SK-MEL-5 (cell line): ENCODE measurements at regions not wholly inside any gene's neighbourhood (a gene's known extent, or its start where the extent isn't known, plus 50 kb on each side); places are given as distances from the start of the nearest gene placed in this dataset.

ENCODE experiments used
- DNase-seq: peaks from one replicate; pipeline ENCODE4 v3.0.0-alpha.2; 2016; ENCODE audit warnings: low read depth, low spot score
- in situ Hi-C: cut with HindIII; loops from 2 replicates; pipeline ENCODE4 v1.10.0; 2016; ENCODE audit warnings: low sequenced_read_pairs, high pct_unique_total_duplicates, low pct_unique_long_range_greater_than_20kb

DNA sequence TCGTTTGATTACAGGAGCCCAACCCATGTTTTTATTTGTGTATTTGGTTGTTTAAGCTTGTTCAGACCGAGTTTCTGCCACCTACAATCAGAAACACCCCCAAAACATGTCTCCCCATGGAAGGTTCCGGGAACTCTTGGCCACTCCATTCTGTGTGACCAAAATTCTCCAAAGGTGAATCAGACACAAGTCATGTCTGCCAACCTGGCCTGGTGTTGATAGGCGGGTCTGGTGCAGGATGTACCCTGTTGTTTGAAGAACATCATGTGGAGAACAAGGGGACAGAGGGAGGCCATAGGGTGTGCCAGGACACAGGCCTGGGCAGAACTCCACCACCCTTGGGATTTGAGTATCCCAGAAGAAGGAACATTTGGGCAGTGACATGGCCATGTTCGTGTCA, 147.1 kb upstream of the MYL2 start:
- DNase-seq = no peak
- in situ Hi-C loops = no loop called here

DNA sequence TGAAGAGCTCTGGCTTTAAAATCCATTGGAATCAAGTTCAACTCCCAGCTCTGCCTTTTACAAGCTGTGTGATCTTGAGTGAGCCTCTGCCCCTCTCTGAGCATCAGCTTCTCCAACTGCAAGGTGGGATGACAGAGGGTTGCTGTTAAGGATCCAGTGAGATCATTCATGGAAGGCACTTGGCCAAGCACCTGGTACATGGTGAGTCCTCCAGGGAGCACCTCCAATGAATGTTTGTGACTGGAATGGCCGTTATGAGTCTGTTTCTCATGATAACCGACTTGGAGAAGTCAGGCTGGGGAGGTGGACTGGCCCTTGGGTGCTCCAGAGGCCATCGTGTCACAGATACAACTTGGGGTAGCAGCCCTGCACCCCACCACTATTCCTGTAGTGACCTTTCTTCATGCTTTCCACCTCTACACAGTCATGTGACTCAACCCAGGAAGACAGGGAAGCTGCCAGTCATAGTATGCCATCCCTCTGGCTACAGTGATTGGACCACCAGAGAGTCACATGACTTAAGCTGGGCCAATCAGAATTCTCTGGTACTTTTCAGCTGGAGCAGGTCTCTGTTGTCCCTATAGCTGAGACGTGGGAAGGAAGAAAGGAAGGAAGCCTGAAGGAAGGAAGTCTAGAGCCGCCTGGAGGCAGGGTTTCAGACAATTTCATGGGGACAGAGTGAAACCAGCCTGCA, 146.5 kb upstream of the MYL2 start:
- DNase-seq = peak; percentile 34
- in situ Hi-C loops = no loop called here

DNA sequence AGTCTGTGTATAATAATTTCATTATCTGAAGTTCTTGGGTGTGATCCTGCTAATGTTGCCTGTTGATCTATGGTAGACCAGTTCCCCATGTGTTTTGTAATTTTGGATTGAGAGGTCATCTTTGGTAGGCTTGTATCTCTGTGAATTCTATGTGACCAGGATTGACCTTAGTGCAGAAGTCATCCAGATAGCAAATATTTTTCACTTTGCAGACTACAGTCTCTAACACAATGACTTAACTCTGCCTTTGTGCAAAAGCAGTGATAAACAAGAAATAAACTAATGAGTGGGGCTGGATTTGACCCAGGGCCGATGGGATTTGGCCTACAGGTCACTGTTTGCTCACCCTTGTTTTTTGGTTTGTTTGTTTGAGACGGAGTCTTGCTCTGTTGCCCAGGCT, 144.6 kb upstream of the MYL2 start:
- in situ Hi-C loops = no loop called here
- DNase-seq = no peak

DNA sequence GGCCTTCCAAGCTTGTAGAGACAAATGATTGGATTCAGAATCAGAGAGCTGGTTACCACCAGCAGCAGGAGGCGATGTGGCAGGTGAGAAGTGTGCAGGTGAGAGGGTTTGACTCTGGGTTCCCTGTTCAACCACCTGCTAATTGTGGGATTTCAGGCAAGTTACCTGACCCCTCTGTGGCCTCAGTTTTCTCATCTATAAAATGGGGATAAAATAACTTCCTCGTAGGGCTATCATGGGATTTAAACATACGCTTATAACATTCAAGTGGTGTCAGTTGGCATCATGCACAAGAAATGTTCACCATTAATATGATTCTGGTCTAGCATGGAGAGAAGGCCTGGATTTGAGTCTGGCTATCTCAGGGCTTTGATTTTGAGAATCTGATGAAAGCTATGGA, 143.8 kb upstream of the MYL2 start:
- in situ Hi-C loops = no loop called here
- no peak for DNase-seq

DNA sequence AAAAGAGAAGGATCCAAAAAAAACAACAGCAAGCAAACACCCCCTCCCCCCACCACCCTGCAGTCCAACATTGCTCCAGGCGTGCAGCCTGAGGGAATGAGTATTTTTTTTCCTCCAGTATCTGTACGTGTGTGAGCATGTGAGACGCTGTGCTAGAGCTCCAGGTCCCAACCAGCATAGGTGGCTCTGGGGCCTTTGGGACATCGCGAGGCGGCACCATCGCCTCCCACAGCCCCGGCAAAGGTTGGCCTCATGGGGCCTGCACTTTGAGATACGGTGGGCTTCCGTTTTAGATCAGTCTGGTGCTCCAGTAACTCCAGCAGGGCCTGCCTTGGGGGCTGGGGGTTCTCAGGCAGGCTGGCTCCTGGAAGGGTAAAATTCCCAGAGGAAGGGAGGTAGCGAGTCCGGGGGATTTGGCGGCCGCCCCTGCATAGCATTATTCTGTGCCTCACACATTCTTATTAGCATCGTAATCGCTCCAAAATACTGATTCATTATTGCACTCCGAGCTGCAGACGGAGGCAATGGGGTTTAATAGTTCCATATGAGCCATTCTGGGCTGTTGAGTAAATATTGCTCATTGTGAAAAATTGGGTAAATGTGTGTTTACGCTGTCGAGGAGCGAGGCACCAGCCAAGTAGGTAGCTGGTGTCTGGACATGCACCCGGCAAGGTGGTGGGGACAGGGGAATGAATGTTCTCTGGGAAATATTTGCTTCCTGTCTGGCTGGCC, 143.1 kb upstream of the MYL2 start:
- DNase-seq = no peak
- in situ Hi-C loops = no loop called here

DNA sequence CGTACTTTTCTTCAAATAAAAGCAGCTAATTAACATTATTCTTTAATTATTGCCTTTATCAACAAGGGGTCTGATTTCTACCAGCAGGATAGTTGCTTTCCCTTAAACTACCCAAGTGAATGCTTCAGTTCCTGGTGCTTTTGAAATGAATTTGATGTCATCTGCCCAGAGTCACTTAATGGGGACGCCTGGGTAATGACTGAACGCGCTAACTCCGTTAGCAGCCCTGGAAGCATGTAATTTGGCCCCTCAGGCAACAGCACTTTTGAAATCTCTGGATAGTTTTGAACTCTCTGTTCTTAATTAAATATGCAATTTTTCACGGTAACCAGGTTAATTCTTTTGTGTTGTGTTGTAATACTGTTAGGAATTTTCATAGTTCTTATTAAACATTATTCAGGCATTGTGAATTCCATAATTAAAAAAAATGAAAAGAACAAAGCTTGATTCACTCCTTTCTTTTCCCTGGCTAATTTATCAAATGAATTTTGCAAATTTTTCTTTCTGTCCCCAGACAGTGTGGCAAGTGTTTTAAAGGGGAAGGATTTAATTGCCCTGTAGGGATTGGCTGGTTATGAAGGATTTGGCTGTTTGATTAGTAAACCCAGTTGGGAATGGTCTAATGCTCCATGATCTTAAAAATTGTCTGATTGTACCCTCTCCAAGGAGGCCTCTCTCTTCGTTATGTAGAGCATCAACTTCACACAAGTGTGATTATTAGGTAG, 137.5 kb upstream of the MYL2 start:
- in situ Hi-C loops = no loop called here

DNA sequence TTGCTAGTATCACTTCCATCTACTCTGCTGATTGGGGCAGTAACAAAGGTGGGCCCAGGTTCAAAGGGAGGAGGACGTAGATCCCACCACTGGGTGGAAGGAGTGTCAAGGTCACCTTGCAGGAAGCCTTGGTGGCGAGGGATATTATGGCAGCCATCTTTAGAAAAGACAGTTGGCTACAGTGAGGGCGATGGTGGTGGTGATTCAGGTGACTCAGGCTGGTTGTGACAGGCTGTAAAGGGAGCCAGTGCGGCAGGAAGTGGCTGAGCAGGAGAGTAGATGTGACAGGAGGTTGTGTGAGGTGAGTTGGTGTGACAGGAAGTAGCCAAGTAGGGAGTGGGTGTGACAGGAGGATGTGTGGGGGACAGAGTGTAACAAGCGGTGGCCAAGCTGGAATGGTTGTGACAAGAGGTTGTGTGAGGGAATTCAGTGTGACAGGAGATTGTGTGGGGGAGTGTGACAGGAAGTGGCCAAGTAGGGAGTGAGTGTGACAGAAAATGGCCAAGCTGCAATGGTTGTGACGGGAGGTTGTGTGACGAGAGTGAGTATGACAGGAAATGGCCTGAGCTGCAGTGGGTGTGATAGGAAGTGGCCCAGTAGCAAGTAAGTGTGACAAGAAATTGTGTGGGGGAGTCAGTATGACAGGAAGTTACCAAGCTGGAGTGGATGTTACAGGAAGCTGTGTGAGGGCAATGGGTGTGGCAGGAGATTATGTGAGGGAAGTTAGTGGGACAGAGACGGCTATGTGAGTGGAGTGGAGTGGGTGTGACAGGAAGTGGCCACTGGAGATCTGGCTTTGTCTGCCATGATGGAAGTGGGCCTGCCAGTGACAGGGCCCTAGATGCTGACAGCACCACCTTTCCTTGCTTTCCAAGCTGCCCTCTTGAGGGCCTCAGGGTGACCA, 136.5 kb upstream of the MYL2 start:
- in situ Hi-C loops = no loop called here
- no peak for DNase-seq

More for the DNA sequence above, 137.5 kb upstream of the MYL2 start:
- DNase-seq = no peak

DNA sequence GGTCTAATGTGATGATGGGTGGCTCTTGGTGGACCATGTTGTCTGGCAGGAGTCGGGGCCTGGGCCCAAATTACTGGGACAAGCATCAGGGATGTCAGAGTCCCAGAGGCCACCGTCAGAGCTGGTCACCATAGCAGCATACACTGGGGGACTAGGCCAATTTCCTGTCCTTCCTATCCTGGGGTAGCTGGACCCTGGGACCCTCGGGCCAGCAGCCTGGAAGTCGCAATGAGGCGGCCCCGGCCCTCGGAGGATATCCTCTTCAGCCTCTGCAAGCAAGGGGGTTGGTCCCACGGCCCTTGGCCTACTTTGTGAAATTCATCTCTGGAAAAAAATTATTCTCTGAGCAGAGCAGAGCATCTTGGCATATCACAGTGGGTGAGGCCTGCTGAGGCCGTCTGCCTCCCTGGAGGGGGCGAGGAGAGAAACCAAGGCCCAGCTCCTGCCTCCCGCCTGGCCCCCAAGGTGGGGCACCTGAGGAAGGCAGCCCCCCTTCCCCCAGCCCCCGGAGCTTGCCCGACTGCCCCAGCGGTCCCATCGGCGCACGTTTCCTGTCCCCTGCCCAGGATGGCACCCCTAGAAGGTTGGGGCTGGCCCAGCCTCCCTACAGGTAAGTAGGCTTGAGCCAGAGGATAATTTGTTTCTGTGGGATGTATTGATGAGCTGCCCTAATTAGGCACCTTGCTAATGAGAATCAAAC, 135.0 kb upstream of the MYL2 start:
- in situ Hi-C loops = no loop called here
- no peak for DNase-seq

DNA sequence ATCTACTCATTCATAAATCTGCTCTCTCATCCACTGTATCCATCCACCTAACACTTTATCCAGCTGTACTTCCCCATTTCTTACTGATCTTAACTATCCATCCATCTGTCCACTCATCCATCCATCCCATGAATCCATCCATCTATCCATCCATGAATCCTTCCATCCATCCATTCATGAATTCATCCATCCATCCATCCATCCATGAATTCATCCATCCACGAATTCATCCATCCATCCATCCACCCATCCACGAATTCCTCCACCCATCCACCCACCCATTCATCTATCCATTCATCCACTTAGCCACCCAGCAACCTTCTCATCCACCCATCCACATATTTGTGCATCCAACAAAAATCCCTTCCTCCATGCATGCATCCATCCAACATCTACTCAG, 128.6 kb upstream of the MYL2 start:
- no peak for DNase-seq
- in situ Hi-C loops = no loop called here

DNA sequence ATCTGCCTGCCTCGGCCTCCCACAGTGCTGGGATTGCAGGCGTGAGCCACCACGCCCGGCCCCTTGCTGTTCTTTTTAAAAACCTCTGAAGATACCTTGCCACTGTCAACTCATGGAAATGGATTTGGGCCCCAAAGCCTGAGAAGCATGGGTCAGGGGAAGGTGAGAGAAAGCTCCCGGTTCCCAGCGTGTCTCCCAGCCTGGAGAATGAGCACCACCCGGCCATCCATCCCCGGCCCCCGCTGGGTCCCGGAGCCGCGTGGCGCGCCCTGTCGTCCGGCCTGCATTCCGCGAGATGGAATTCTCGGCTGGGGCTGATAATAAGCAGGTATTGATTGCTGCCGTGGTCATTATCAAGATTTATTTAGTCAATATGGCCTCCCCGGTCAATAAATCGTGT, 126.5 kb upstream of the MYL2 start:
- in situ Hi-C loops = no loop called here
- no peak for DNase-seq

DNA sequence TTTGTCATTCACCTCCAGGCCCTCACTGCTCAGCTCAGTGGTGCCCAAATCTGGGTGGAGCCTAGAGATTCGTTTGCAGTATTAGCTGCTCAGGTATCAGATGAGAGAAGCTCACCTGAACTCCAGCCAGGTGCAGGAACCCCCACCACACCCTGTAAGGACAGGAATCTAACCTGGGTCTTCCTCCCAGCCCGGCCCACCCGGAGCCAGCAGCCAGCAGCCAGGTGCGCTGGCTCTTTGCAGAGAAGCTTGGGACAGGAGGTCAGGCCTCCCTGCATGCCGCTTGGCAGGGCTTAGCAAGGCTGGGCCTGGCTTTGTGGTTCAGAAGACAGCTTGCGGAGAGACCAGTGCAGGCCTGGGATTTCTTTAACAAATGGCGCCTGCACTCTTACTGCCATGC, 125.6 kb upstream of the MYL2 start:
- in situ Hi-C loops = no loop called here
- DNase-seq = no peak

DNA sequence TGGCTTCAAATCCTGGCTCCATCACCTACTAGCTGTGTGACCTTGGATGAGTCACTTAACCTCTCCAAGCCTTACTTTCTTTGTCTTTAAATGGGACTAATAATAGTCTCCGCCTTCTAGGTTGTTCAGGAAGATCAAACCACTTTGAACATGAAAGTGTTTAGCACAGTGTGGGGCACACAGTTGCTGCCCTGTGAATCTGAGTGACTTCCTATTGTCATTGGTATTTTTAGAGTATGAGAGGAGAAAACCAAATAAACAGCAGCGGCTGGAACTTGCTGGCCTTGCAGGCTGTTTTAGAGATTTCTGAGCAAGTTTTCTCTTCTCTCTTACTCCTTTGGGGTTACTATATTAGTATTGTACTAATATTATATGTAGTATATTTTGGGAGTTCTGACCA, 120.7 kb upstream of the MYL2 start:
- DNase-seq = no peak
- in situ Hi-C loops = no loop called here

DNA sequence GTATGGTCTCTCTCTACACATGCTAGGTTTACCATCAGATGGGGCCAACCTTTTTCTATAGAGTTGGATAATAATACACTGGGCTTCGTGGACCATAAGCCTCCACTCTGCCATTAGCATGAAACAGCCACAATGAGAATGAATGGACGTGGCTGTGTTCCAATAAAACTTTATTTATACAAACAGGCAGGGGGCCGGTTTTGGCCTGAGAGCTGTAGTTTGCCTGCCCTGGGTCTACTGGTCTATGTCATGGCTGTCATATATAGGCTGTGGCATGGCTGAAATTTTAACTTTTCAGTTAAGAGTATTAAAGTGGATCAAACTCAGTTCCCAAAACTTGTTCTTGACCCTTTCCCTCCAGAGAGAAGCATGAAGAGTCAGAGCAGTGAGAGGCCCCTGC, 120.3 kb upstream of the MYL2 start:
- in situ Hi-C loops = no loop called here
- DNase-seq = no peak

DNA sequence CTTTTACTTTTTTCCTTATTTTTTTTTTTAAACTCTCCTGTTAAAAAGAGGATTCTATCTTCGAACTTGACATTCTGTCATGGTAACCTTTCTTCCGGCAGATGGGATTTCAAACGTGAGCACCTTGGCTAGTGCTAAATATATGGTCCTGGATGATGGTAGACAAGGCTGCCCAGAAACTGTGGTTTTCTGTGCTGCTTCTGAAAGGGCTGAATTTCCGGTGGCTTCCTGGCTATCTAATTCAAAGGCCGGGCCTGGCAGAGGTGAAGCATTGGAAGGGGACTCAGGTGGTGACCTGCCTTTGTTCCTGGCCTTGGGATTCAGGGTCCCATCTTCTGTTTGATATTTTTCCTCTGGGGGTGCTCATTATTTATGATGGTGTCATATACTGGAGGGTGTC, 118.6 kb upstream of the MYL2 start:
- in situ Hi-C loops = no loop called here
- DNase-seq = no peak

DNA sequence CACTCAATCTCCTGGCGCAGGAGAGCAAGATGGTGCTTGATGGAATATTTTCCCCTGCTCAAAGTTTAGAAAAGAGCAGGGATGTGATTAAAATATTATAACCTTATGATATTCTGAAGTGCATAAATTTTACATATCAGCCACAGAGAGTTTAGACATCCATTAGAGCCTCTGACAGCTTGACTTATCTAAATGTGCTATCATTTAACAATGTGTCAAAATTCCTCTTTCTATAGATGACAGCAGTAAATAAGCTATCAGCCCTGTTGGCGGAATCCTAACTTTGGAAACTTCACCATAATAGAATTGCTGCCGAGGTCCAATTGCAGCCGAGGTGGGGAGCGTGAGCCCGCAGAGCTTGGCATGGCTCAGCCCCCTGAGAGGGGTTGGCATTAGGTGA, 117.7 kb upstream of the MYL2 start:
- no peak for DNase-seq
- in situ Hi-C loops = no loop called here

DNA sequence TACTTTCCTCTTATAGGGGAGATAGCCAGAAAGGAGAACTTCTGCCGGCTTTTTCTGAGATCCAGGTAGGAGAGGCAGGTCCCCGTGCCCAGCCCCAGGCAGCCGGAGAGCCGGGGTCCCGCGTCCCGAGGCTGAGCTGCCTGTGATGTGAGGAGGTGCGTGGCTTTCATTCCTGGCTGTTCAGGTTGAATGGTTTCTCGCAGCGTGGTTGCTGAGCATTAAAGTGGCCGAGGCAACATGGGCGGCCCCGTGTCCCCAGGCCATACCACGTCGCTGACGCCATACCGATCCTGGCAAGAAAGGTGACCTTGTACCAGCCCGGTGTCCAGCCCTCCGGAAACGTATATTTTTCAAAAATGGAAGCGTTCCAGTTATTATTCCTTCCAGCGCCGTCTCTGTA, 116.7 kb upstream of the MYL2 start:
- no peak for DNase-seq
- in situ Hi-C loops = no loop called here

DNA sequence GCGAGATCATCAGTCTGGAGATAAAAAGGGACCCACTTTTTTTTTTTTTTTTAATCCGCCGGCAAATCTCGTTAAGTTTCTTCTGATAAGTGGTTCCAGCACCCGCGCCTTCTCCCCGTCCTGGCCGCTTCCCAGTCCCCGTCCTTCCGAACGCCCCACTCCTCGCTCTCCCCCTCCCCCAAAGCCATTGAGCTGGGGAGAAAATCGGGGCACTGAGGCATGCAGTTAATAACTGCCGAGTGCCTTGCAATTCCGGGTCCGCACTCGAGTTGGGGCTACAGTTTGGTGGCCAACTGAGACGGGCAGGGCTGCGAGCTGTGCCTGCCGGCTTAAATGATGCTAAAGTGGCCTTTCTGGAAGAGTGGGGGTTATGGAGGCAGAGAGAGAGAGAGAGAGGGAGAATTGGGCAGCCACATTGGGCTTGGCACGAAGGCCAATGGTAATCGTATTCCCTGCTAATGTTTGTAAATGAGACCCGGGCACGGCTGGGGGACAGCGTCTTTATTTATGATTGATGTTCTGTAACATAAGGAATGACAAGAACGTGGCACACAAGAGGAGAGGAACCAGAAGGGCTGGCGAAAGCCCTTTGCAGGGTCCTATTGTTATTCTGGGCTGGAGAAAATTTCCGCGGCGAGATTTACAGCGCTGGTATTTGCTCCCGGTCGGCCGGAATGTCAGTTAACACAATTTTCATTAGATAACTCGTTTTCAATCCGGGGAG, 115.4 kb upstream of the MYL2 start:
- no peak for DNase-seq

More for the DNA sequence above, 115.4 kb upstream of the MYL2 start:
- in situ Hi-C loops = no loop called here
